LHCN-M2 (cell line): ENCODE measurements at regions not wholly inside any gene's neighbourhood (a gene's known extent, or its start where the extent isn't known, plus 50 kb on each side); places are given as distances from the start of the nearest gene placed in this dataset.

ENCODE experiments used
- DNase-seq: peaks from one replicate; pipeline ENCODE4 v3.0.0-alpha.2; 2012; ENCODE audit warnings: low read depth

- peak; percentile 32 for DNase-seq
Observed at GRCh38 chr2:180077295-180077906, 70.3 kb upstream of the CWC22 start.

- DNase-seq: no peak
Observed at GRCh38 chr2:180075870-180076269, 68.8 kb upstream of the CWC22 start.

GRCh38 chr2:180071797-180072196 lies 64.7 kb upstream of the CWC22 start:
- no peak for DNase-seq

GRCh38 chr2:180063494-180064092 lies 56.5 kb upstream of the CWC22 start:
- DNase-seq: no peak

- DNase-seq: no peak
Observed at GRCh38 chr2:180062178-180062577, 55.1 kb upstream of the CWC22 start.

GRCh38 chr2:180061546-180061945 lies 54.4 kb upstream of the CWC22 start:
- no peak for DNase-seq

GRCh38 chr2:180061085-180061484 lies 54.0 kb upstream of the CWC22 start:
- DNase-seq: peak; percentile 13

- DNase-seq: no peak
Observed at GRCh38 chr2:180058993-180059392, 51.9 kb upstream of the CWC22 start.

GRCh38 chr2:180057706-180058412 lies 50.8 kb upstream of the CWC22 start:
- no peak for DNase-seq
